ENCODE measurements at regions not wholly inside any gene's neighbourhood (a gene's known extent, or its start where the extent isn't known, plus 50 kb on each side); places are given as distances from the start of the nearest gene placed in this dataset.

DNA sequence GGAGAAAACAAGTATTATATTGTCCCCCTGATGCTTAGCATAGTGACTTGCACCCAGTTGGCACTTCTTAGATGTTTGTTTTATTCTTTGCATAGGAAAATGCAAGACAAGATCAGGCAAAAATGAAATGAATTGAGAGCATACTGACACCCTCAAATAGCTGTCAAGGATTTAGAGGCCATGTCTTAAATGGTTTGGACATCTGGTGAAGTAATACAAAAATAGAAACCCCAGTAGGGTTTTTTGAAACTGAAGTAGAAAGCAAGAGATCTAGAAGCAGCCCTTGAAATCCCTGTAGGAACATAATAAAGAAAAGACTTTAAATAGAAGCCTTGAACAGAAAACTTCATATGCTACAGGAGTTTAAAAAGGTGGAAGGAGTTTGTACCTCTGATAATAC lies 174.3 kb downstream of the ANXA1 start:
- dilution Hi-C loops (cut with HindIII; ENCODE audit: low sequenced_read_pairs, unreplicated experiment) (no loop called here), in situ Hi-C loops (cut with MboI; ENCODE audit: low sequenced_read_pairs) (no loop called here), intact Hi-C loops (cut with micrococcal nuclease) (no loop called here)
- Histone ChIP-seq H3K4me1 (ENCODE audit: control insufficient read depth, insufficient read depth, low read length) (no peaks in the 10 kb centered on the region), H3K9me1 (ENCODE audit: insufficient read depth, low read length) (no peaks in the 10 kb centered on the region), H2BK5ac (ENCODE audit: low read depth, low read length, poor library complexity, severe bottlenecking) (no peak overlapping the region), H2AK9ac (replicated peaks; ENCODE audit: low read depth, low read length, poor library complexity) (no peak overlapping the region), H3K18ac (ENCODE audit: low read depth, low read length) (no peak overlapping the region), H2AFZ (replicated peaks; ENCODE audit: low read length, poor library complexity) (no peak overlapping the region), H4K91ac (ENCODE audit: insufficient read depth, low read depth, low read length) (no peak overlapping the region), H3K4me3 (ENCODE audit: insufficient read depth, low read depth, low read length) (no peak overlapping the region), H3K27ac (ENCODE audit: insufficient read depth, low read length) (no peak overlapping the region), H3K4ac (ENCODE audit: low read depth, low read length) (no peak overlapping the region), H3K56ac (ENCODE audit: extremely low read depth, insufficient read depth, low read length) (no peak overlapping the region), H4K5ac (ENCODE audit: low read depth, low read length) (no peak overlapping the region), H2BK20ac (ENCODE audit: low read depth, low read length) (no peak overlapping the region), H3K4me2 (ENCODE audit: low read depth, low read length) (no peak overlapping the region), H2BK15ac (ENCODE audit: low read depth, low read length) (no peak overlapping the region), H4K8ac (ENCODE audit: low read depth in 2 of 2, low read length in 2 of 2) (no peak overlapping the region), H4K20me1 (ENCODE audit: insufficient read depth, low read length) (no peaks in the 10 kb centered on the region), H3K23ac (ENCODE audit: low read depth, low read length) (no peak overlapping the region), H2BK120ac (ENCODE audit: low read depth, low read length) (no peak overlapping the region), H3K36me3 (ENCODE audit: control insufficient read depth, insufficient read depth, low read length) (no peaks in the 10 kb centered on the region), H3K27me3 (ENCODE audit: control insufficient read depth, insufficient read depth, low read length) (no peaks in the 10 kb centered on the region), H3K14ac (replicated peaks; ENCODE audit: low read depth, low read length) (no peak overlapping the region), H3K9me3 (ENCODE audit: control insufficient read depth, insufficient read depth, low read length) (no peaks in the 10 kb centered on the region), H3K9ac (ENCODE audit: low read depth, low read length) (no peak overlapping the region), H3K79me1 (ENCODE audit: low read depth in 1 of 2, low read length in 2 of 2) (no peaks in the 10 kb centered on the region), H2AK5ac (ENCODE audit: low read depth, low read length) (no peak overlapping the region)
- ChIA-PET POLR2A (ENCODE audit: unreplicated experiment) (no interaction called here), CTCF (no interaction called here)
- no peak for ATAC-seq (ENCODE audit: low read depth)
- TF ChIP-seq RAD21 (IDR thresholded peaks at IDR 0.05; ENCODE audit: low read length) = no peak
- no peak for TF ChIP-seq MXI1 (IDR thresholded peaks at IDR 0.05; ENCODE audit: borderline replicate concordance, low read depth, low read length)
- TF ChIP-seq POLR2A (IDR thresholded peaks at IDR 0.05; ENCODE audit: low read depth, low read length) = no peak
- TF ChIP-seq ELK1 (IDR thresholded peaks at IDR 0.05; ENCODE audit: borderline replicate concordance, low read depth, low read length) = no peak
- TF ChIP-seq CEBPB (IDR thresholded peaks at IDR 0.05; ENCODE audit: low read depth, low read length) = no peak
- no peak for TF ChIP-seq MAZ (IDR thresholded peaks at IDR 0.05; ENCODE audit: borderline replicate concordance, low read depth, low read length)
- no peak for TF ChIP-seq RFX5 (IDR thresholded peaks at IDR 0.05; ENCODE audit: low read depth, low read length)
- no peak for TF ChIP-seq CHD1 (IDR thresholded peaks at IDR 0.05; ENCODE audit: low read depth, low read length)
- no peak for TF ChIP-seq SMC3 (IDR thresholded peaks at IDR 0.05; ENCODE audit: low read depth, low read length)
- TF ChIP-seq, protein P1, sequence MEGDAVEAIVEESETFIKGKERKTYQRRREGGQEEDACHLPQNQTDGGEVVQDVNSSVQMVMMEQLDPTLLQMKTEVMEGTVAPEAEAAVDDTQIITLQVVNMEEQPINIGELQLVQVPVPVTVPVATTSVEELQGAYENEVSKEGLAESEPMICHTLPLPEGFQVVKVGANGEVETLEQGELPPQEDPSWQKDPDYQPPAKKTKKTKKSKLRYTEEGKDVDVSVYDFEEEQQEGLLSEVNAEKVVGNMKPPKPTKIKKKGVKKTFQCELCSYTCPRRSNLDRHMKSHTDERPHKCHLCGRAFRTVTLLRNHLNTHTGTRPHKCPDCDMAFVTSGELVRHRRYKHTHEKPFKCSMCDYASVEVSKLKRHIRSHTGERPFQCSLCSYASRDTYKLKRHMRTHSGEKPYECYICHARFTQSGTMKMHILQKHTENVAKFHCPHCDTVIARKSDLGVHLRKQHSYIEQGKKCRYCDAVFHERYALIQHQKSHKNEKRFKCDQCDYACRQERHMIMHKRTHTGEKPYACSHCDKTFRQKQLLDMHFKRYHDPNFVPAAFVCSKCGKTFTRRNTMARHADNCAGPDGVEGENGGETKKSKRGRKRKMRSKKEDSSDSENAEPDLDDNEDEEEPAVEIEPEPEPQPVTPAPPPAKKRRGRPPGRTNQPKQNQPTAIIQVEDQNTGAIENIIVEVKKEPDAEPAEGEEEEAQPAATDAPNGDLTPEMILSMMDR (conservative IDR thresholded peaks at IDR 0.05; ENCODE audit: low read depth, low read length) = no peak
- TF ChIP-seq RCOR1 (IDR thresholded peaks at IDR 0.05; ENCODE audit: insufficient replicate concordance, low read length) = no peak
- TF ChIP-seq MAFK (IDR thresholded peaks at IDR 0.05; ENCODE audit: low read depth, low read length) = no peak
- no peak for TF ChIP-seq NFE2L2 (IDR thresholded peaks at IDR 0.05; ENCODE audit: low read depth, low read length)
- DNase-seq = no peak
- BruUV-seq (replicated peaks) = no TSS peak

Measured in IMR-90 (cell line).